UCSD-AML1 (cell line): ENCODE measurements at regions not wholly inside any gene's neighbourhood (a gene's known extent, or its start where the extent isn't known, plus 50 kb on each side); places are given as distances from the start of the nearest gene placed in this dataset.
"Not testable (repeated sequence)": the region's sequence is repeated elsewhere in the genome, so short reads cannot be mapped to it uniquely, and the experiment has no call there.

Source experiments
- DNase-seq: peaks from one replicate; lab custom pipeline; 2025; ENCODE audit not compliant: unreplicated experiment; lab: John Stamatoyannopoulos, UW

- not testable (repeated sequence) for DNase-seq
Measured at GRCh38 chr7:116373229-116373628, 126.3 kb upstream of the CAV2 start.

GRCh38 chr7:116377721-116378120 lies 121.8 kb upstream of the CAV2 start:
- no peak for DNase-seq

GRCh38 chr7:116380025-116380424 lies 119.5 kb upstream of the CAV2 start:
- no peak for DNase-seq

GRCh38 chr7:116382375-116382774 lies 117.2 kb upstream of the CAV2 start:
- no peak for DNase-seq

- DNase-seq, result no peak
Measured at GRCh38 chr7:116384936-116385635, 114.5 kb upstream of the CAV2 start.

GRCh38 chr7:116386674-116387073 lies 112.9 kb upstream of the CAV2 start:
- no peak for DNase-seq

GRCh38 chr7:116390363-116390762 lies 109.2 kb upstream of the CAV2 start:
- no peak for DNase-seq

- no peak for DNase-seq
Measured at GRCh38 chr7:116392806-116393205, 106.7 kb upstream of the CAV2 start.

- DNase-seq, result no peak
Measured at GRCh38 chr7:116393654-116394053, 105.9 kb upstream of the CAV2 start.

- DNase-seq, result no peak
Measured at GRCh38 chr7:116394106-116394505, 105.4 kb upstream of the CAV2 start.

- no peak for DNase-seq
Measured at GRCh38 chr7:116395141-116395791, 104.3 kb upstream of the CAV2 start.

GRCh38 chr7:116398672-116399071 lies 100.9 kb upstream of the CAV2 start:
- DNase-seq, result no peak

GRCh38 chr7:116399819-116400218 lies 99.7 kb upstream of the CAV2 start:
- DNase-seq, result no peak

GRCh38 chr7:116400522-116400921 lies 99.0 kb upstream of the CAV2 start:
- DNase-seq, result no peak

- no peak for DNase-seq
Measured at GRCh38 chr7:116401711-116402110, 97.8 kb upstream of the CAV2 start.

- DNase-seq, result no peak
Measured at GRCh38 chr7:116403265-116403664, 96.3 kb upstream of the CAV2 start.

GRCh38 chr7:116404389-116404788 lies 95.1 kb upstream of the CAV2 start:
- no peak for DNase-seq

- DNase-seq, result no peak
Measured at GRCh38 chr7:116405810-116406209, 93.7 kb upstream of the CAV2 start.

GRCh38 chr7:116407165-116407564 lies 92.4 kb upstream of the CAV2 start:
- no peak for DNase-seq

GRCh38 chr7:116408166-116408565 lies 91.4 kb upstream of the CAV2 start:
- DNase-seq, result no peak

GRCh38 chr7:116408831-116409453 lies 90.6 kb upstream of the CAV2 start:
- not testable (repeated sequence) for DNase-seq

- DNase-seq, result not testable (repeated sequence)
Measured at GRCh38 chr7:116410694-116411093, 88.8 kb upstream of the CAV2 start.
